K562 (cell line): ENCODE measurements at regions not wholly inside any gene's neighbourhood (a gene's known extent, or its start where the extent isn't known, plus 50 kb on each side); places are given as distances from the start of the nearest gene placed in this dataset.
"Not testable (repeated sequence)": the region's sequence is repeated elsewhere in the genome, so short reads cannot be mapped to it uniquely, and the experiment has no call there.

ENCODE experiments used
- CREM ChIP-seq: IDR thresholded peaks from 2 replicates; pipeline ENCODE4 v1.6.1; 2014; ENCODE audit warnings: antibody characterized with exemption, low read depth
- FOSL1 ChIP-seq: fragments of 200-800 bp; sonication (Bioruptor generic); conservative IDR thresholded peaks from 2 replicates; pipeline ENCODE4 v1.6.1; 2016; ENCODE audit warnings: missing genetic modification characterization, missing compliant biosample characterization
- RCOR1 ChIP-seq, 2 experiments: IDR thresholded peaks; 2 replicates each; pipeline ENCODE4 v1.6.1; 2012; ENCODE audit warnings: low read depth in 2 of 2, low read length in 2 of 2, borderline replicate concordance in 1 of 2, improper control_type of control experiment in 1 of 2
- TF ChIP-seq, protein P1 (sequence below): fragments of 200-800 bp; sonication (Bioruptor generic); IDR thresholded peaks from 2 replicates; pipeline ENCODE4 v1.6.1; 2017; ENCODE audit warnings: missing genetic modification characterization, missing compliant biosample characterization
- TF ChIP-seq, protein P2 (sequence below), 2 experiments: fragments of 450-650 bp in 1 of 2; IDR thresholded peaks; 2 replicates each; pipeline ENCODE4 v1.6.1; 2011 to 2017; ENCODE audit warnings: low read depth in 2 of 2, antibody characterized with exemption in 1 of 2, borderline replicate concordance in 1 of 2, low read length in 1 of 2, mild to moderate bottlenecking in 1 of 2, mixed read lengths in 1 of 2; ENCODE audit not compliant: control insufficient read depth in 1 of 2
- TF ChIP-seq, protein P3 (sequence below), 3 experiments: IDR thresholded peaks in 2 of 3; conservative IDR thresholded peaks in 1 of 3; 2 replicates each; pipeline ENCODE4 v1.5.1; 2011 to 2012; ENCODE audit warnings: low read length in 3 of 3, mild to moderate bottlenecking in 3 of 3, control low read depth in 2 of 3, improper control_type of control experiment in 1 of 3, inconsistent platforms in 1 of 3, low read depth in 1 of 3, mixed read lengths in 1 of 3, moderate library complexity in 1 of 3; ENCODE audit not compliant: insufficient read depth in 2 of 3

DNA sequence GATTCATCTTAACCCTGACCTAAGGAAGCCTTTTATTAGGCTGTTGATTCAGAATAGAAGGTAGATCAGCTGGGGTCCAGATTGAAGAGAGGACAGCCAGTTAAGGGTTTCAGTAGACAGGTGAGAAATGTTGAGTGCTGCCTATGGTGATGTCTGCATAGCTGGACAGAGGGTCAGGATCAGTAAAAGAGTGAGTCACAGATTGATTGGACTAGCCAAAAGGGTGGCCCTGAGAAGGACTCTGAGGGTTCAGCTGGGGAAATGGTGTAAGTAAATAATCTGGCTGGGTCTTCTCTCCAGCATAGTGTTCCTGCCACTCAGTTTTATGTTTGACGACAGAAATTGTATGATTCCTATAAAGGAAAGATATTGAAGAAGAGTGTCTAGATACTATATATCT lies 227.7 kb downstream of the RTP5 start:
- TF ChIP-seq FOSL1 (tag); RCOR1 (IDR thresholded peaks at IDR 0.05; ENCODE audit: borderline replicate concordance in 1 of 2, low read depth in 2 of 2, low read length in 2 of 2); CREM: not testable (repeated sequence)
- TF ChIP-seq, protein P1, sequence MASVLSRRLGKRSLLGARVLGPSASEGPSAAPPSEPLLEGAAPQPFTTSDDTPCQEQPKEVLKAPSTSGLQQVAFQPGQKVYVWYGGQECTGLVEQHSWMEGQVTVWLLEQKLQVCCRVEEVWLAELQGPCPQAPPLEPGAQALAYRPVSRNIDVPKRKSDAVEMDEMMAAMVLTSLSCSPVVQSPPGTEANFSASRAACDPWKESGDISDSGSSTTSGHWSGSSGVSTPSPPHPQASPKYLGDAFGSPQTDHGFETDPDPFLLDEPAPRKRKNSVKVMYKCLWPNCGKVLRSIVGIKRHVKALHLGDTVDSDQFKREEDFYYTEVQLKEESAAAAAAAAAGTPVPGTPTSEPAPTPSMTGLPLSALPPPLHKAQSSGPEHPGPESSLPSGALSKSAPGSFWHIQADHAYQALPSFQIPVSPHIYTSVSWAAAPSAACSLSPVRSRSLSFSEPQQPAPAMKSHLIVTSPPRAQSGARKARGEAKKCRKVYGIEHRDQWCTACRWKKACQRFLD (CRISPR knock-in tag) = not testable (repeated sequence)
- TF ChIP-seq, protein P2, sequence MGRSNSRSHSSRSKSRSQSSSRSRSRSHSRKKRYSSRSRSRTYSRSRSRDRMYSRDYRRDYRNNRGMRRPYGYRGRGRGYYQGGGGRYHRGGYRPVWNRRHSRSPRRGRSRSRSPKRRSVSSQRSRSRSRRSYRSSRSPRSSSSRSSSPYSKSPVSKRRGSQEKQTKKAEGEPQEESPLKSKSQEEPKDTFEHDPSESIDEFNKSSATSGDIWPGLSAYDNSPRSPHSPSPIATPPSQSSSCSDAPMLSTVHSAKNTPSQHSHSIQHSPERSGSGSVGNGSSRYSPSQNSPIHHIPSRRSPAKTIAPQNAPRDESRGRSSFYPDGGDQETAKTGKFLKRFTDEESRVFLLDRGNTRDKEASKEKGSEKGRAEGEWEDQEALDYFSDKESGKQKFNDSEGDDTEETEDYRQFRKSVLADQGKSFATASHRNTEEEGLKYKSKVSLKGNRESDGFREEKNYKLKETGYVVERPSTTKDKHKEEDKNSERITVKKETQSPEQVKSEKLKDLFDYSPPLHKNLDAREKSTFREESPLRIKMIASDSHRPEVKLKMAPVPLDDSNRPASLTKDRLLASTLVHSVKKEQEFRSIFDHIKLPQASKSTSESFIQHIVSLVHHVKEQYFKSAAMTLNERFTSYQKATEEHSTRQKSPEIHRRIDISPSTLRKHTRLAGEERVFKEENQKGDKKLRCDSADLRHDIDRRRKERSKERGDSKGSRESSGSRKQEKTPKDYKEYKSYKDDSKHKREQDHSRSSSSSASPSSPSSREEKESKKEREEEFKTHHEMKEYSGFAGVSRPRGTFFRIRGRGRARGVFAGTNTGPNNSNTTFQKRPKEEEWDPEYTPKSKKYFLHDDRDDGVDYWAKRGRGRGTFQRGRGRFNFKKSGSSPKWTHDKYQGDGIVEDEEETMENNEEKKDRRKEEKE (IDR thresholded peaks at IDR 0.05; ENCODE audit: borderline replicate concordance in 1 of 2, control insufficient read depth in 1 of 2, low read depth in 2 of 2, low read length in 1 of 2) = not testable (repeated sequence)
- TF ChIP-seq, protein P3, sequence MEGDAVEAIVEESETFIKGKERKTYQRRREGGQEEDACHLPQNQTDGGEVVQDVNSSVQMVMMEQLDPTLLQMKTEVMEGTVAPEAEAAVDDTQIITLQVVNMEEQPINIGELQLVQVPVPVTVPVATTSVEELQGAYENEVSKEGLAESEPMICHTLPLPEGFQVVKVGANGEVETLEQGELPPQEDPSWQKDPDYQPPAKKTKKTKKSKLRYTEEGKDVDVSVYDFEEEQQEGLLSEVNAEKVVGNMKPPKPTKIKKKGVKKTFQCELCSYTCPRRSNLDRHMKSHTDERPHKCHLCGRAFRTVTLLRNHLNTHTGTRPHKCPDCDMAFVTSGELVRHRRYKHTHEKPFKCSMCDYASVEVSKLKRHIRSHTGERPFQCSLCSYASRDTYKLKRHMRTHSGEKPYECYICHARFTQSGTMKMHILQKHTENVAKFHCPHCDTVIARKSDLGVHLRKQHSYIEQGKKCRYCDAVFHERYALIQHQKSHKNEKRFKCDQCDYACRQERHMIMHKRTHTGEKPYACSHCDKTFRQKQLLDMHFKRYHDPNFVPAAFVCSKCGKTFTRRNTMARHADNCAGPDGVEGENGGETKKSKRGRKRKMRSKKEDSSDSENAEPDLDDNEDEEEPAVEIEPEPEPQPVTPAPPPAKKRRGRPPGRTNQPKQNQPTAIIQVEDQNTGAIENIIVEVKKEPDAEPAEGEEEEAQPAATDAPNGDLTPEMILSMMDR (IDR thresholded peaks at IDR 0.05 in 2 of 3, conservative IDR thresholded peaks at IDR 0.05 in 1 of 3; ENCODE audit: insufficient read depth in 2 of 3, low read depth in 1 of 3, low read length in 3 of 3) = not testable (repeated sequence)
